ENCODE measurements at regions not wholly inside any gene's neighbourhood (a gene's known extent, or its start where the extent isn't known, plus 50 kb on each side); places are given as distances from the start of the nearest gene placed in this dataset.

DNA sequence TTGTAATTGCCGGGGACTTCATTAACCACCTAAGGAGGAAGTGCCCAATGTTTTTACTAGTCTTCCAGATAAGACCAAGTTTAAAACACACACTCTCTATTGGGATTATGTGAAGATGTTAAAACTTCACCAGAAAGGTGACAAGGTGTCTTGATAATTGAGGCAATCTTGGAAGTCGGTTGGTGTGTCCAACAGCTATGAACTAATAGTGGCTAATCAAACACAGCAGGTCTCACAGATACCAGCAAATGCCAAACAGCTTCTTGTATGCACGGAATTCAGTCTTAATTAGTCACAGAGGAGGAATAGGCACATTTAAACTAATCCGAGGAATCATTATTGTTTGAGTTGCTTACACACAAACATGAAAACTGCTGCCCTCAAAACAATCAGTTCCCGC lies 214.5 kb downstream of the SEC61B start:
- DNase-seq (ENCODE audit: low read depth in 2 of 2) = no peak

DNA sequence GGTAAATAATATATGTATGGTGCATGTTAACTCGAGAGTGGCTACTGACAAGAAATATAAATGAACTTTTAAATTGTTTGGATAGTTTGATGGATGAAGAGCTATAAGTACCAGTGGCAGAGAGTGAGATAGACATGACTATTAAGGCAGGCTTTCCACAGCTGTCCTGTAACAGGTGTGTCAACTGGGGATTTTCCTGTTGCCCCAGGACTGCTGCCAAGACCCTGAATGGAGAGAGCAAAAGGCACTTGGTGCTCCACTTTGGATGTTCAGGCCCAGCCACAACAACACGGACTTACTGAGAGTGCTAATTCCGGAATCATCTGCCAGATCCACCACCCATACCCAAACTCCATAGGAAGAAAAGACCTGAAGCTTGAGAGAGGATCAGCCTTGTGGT lies 215.1 kb downstream of the SEC61B start:
- DNase-seq (ENCODE audit: low read depth in 2 of 2) = no peak

DNA sequence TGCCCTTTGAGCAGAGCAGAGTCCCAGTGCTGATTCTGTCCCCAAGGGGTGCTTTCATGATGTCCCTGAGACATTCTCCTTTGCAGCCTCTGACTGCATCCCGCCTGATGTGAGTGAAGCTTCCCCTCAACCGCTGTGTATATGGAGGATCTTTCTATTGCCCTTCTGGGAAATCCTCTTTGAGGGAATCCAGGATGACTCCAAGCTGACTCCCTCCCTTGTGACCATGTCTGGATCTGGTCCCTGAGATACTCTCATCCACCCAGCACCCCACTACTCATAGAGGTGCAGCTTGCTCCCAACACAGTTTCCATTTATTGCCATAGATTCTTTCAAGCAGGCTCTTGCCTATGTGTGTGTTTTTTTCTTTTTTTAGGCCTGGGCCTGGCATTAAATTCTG lies 216.5 kb downstream of the SEC61B start:
- no peak for DNase-seq (ENCODE audit: low read depth in 2 of 2)

DNA sequence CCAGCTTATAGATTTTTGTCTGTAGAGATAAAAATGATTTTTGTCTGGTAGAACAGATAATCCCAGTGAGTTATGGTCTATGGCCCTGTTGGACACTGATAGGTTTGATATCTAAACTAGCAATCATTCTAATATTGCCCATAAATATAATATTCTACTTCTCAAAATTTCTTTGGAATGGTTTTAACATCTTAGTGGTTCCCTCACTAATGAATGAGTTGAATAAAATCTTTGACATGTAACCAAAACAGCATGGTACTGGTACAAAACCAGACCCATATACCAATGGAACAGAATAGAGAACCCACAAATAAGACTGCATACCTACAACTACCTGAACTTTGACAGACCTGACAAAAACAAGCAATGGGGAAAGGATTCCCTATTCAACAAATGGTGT lies 219.7 kb downstream of the SEC61B start:
- DNase-seq (ENCODE audit: low read depth in 2 of 2) = no peak

DNA sequence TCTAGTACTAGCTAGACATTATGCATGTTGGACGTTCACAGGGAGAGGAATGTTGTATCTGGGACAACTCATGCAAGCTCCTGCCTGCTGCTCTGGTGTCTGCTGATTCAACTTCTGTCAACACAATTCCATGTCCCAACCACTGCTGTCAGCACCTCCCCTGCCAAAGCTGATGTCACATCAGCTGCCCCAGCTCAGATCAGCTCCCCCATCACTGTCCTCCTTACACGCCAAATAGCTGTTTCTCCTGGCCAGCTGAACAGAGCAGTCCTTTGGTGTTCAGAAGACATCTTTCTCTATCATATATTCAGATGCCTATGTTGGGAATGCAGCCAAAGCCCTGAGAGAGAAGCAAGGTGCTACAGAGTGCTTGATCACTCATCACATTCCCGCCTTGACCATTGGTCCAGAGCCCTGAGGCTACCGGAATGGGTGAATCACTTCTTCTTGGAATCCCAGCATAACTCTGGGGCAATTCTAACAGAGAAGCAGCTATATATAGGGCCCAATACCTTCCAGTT lies 223.3 kb downstream of the SEC61B start:
- DNase-seq (ENCODE audit: low read depth in 2 of 2) = no peak

DNA sequence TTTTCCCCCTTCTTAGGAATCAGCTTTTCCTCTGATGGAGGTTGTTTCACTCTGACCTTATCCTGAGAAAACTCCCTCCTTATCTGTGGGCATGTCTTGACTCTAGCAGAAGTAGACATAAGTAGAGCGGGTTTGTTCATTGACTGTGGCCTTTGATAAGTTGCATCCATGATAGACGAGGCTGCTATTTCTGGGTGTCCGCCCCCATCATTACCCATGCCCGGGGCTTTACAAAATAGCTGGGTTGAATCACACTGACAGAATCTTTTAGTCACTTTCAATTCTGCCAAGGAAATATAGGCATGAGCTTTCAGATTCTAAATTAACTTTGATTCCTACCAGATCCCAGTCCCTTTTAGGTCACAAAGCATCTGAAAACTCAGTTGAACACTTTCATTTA lies 223.8 kb downstream of the SEC61B start:
- DNase-seq (ENCODE audit: low read depth in 2 of 2) = no peak

DNA sequence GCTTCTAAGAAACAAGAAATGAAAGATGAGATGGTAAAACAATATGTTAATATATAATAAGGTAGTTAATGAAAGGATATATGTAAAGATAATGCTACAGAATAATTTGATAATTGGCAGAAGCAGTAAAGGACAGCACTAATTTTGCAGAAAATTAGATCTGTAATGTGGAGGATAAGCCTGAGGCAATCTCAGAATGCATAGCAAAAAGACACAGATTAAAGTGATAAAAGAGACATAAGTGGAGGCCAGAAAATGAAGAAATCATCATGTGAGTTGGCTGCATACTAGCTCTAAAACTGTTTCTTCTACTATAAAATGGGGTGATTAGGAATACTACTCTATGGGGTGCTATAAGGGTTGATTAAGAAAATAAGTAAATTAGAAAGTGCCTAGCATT lies 225.9 kb downstream of the SEC61B start:
- no peak for DNase-seq (ENCODE audit: low read depth in 2 of 2)

DNA sequence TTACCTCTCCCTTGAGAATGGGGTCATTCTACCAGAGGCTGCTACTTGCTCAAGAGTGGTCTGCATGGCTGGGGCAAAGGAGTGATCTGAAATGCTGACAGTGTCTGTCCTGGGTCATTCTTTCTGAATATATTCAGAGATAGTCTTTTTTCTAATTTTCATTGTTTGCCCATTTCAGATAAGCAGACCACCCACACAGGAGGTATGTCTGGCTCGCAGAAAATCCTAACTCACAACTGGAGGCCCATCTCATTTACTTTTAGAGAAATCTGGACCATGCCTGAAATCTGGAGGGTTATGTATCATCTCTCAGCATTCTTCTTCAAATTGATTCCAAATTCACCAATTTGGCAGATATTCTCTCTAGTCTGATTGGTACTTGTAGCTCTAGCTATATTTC lies 227.6 kb downstream of the SEC61B start:
- DNase-seq (ENCODE audit: low read depth in 2 of 2) = no peak

DNA sequence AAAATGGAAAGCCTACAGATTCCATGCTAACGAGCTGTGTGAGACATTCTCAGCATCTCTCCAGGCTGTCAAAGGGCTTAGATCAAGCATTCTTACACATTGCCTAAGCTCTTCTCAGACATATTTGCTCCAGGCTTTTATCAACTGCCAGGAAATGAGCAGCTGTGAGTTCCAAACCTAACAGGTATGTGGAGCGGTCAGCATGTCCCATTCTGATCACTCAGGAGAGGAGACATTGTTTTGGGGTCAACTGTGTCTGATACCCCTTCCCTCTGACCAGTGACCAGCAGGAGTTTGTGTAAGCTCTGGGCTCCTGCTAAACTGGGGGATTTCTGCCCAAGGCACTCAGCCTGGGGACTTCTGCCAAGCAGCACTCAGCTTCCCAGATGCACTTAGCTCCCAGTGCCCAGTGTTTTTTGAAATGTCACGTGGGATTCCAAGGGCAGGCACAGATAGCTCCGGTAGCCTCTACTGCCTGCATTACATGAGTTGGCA lies 229.1 kb downstream of the SEC61B start:
- no peak for DNase-seq (ENCODE audit: low read depth in 2 of 2)

DNA sequence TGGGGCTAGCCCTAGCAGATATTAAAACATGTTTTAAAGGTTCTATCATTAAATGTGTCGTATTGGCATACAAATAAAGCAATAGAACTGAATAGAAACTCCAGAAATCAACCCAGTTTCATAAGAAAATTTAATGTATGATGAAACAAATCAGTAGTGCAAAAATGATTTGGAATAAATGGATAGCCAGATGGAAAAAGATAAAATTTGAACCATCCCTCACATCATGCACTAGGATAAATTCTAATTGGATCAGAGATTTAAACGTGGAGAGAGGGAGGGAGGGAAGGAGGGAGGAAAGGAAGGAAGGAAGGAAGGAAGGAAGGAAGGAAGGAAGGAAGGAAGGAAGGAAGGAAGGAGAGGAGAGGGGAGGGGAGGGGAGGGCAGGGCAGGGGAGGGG lies 235.3 kb downstream of the SEC61B start:
- DNase-seq (ENCODE audit: low read depth in 2 of 2) = no peak

DNA sequence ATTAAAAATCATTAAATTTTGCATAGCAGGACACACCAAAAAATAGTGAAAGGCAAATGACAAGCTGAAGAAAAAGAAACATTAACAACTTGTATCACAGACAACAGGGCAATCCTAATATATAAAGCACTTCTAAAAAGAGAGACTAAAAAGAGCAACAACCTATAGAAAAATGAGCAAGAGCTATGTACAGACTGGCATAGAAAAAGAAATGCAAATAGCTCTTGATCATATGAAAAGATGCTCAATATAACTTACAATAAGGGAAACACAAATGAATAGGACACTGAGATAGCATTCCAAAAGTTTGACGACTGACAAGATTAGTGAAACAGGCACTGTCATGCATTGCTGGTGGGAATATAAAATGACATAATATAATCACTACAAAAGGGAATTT lies 235.9 kb downstream of the SEC61B start:
- no peak for DNase-seq (ENCODE audit: low read depth in 2 of 2)

DNA sequence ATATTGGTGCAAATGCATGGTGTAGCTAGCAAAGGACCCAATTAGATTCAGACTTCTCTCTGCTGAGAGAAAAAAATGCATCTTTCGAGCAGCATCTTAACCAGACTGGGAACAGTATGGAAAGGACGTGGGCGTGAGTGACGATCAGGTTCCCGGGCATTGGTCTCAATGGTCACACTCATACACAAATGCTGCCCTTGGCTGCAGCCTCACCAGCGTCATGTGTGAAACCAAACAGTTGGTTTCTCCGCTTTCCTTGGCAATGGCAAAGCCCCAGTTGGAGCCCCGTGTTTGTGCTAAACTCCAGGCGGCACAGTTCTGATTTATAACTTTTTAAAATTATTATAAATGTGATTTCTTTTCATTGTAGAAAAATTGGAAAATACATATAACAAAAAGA lies 237.8 kb downstream of the SEC61B start:
- no peak for DNase-seq (ENCODE audit: low read depth in 2 of 2)

DNA sequence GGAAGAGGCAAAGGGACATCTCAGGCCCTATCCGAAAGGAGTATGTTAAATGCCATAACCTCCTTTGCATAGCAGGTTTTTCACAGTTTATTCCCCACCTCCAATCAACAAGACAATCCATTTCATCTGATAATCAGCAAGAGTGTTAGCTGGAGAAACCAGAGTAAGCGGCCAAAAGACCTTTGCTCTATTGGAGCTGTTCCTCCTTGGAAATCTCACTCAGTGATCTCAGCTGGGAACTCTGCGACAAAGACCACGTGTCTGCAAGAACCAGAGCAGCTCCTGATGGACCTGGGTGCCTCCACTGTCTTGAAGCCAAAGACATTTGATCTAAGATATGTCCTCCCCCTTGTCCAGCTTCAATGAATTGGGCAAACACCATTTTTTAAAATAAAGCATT lies 241.0 kb downstream of the SEC61B start:
- DNase-seq (ENCODE audit: low read depth in 2 of 2) = no peak

DNA sequence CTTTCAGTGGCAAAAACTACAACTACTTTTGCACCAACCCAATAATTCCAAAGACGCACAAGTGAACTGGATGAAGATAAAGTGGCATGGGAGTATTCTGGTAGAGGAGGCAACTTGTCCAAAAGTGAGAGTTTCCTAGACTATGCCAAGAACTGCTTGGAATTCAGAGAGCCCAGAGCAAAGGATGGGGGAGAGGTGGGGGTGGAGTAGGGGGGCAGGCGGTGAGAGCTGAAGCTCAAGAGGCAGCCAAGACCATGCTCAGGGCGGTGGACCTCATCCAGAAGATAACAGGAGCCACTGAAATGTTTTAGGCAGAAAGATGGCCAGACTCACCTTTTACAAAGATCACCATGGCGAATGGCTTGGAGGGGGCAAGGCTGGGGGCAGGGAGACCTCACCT lies 242.5 kb downstream of the SEC61B start:
- DNase-seq (ENCODE audit: low read depth in 2 of 2) = no peak

DNA sequence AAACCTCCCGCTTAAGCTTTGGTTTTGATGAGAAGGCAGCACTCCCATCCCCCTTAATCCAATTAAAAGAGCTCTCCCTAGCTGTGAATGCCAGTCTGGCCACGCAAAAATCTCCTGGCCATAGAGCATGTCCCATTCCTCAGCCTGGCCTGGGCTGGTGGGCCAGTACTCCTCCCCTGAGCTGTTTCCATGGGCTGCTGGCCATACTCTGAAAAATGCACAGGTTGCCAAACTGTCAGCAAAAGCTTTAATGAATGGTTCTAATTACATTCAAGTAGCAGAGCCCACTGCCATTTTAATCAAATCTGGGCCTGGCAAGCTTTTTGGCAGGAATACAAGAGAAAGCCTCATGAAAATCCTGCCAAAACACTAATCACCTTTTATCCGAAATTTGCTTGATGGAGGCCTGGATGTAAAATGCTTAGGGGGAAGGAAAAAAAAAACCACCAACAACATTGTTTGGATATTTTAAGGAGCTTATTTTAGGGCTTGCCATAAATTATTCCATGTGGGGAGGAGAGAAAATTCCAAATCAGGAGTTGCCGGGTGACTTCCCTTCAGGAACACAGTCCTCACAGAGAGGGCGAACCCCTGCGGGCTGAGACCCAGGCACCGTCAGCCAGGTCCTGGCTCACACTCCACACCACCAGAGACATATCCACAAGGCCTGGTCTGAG lies 243.3 kb downstream of the SEC61B start:
- no peak for DNase-seq (ENCODE audit: low read depth in 2 of 2)

DNA sequence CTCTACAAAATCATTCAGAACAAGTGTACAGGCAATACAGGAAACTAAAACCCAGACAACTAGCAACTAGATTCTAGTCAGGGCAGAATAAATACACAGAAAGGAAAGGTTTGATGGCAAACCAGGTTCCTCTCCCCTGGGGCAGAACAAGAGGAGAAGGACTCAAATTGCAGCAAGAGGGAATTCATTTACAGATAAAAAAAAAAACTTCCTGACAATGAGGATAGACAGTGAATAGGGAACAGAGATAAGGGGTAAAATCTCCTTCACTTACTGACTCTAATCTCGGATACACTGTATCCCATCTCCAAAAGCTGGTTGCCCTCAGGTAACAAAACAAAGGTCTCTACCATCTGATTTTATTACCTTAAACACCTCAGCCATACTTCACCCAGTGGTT lies 244.0 kb downstream of the SEC61B start:
- no peak for DNase-seq (ENCODE audit: low read depth in 2 of 2)

DNA sequence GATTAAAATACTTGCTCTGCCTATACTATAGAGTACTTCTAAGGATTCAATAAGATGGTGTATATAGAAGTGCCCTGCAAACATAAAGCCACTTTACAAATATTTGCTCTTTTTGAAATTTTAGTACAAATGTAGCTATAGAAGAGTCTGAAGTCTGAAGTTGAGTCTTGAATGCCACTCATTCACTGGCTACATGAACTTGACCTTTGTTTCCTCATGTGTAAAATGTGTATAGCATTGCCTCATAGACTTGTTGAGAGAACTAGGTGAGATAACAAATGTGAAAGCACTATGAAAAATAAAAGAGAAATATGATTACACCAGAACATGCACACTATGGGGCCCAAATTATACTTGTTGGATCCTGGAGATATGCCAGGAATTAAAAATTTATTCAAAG lies 244.7 kb downstream of the SEC61B start:
- no peak for DNase-seq (ENCODE audit: low read depth in 2 of 2)

DNA sequence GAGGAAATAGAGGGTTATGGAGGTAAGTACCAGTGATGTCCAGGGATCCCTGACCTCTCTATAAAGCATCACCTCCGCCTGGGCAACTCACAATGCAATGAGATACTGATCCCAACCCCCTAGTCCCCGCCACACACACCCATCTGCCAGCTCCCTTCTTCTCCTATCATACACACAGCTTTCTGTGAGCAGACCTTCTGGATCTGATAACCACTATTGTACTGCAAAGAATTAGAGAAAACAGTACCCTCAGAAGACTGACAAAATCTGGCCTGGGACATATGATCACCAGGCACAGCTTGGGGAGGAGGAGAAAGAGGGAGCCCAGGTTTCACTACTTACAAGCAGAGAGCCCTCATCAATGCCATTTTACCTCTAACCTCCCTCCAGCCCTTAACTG lies 249.0 kb downstream of the SEC61B start:
- no peak for DNase-seq (ENCODE audit: low read depth in 2 of 2)

DNA sequence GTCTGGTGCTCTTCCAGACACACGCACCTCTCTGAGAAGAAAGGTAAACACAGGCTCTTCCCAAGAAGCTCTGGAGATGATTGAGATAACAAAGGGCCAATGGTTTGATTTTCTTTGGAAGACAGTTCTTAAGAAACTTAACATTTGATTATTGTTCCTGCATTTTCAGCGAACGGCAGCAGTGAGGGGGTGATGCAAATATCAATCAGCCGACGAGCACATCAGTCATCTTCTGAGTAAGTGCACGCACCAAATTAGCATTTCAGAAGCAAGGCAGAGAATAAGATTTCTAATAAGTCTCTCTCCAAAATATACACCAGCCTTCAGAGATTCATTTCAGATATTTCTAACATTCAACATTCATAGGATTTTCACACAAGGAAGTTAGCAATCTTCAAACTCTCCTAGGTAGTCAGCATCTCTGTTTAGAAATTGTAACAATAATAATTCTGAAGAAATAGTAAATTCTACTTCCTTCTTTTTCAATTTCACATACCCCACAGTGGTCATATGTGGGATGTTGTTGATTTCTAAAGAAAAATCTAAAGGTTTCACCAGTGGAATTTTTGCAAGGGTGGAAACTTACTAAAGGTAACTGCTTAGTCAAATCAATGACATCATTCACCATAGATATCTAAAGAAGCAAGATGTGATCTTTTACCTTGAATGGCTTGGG lies 250.3 kb downstream of the SEC61B start:
- DNase-seq (ENCODE audit: low read depth in 2 of 2) = no peak

DNA sequence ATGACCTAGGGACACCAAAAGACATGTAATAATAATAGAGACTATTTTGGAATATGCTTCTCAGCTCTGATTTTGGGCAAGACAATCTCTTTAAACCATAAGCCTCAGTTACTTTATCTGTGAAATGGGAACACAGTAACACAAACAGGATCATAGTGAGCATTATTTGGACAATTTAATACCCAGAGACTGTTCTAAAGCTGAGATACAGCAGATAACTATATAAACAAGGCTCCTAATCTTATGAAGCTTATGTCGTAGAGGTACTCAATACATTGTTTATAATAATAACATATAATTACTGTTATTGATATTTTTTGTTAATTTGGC lies 250.8 kb downstream of the SEC61B start:
- DNase-seq (ENCODE audit: low read depth in 2 of 2) = no peak

DNA sequence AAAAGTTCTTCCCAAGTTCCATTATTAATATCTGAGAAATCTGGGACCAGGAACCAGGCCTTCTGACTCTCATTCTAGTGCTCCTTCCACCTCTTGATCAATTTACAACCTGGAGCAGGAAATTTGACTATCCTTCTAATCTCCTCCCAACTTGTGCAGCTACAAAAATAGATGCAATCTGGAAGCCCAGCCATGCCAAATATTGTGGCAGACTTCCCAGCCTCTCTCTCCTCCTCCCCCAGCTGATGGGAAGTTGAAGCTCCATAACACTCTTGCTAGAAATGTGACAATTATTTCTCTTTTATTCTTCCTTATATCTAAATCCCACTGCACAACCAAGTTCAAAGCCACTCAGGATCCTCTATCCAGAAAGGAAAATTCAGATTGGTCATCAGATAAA lies 252.1 kb downstream of the SEC61B start:
- DNase-seq (ENCODE audit: low read depth in 2 of 2) = no peak

DNA sequence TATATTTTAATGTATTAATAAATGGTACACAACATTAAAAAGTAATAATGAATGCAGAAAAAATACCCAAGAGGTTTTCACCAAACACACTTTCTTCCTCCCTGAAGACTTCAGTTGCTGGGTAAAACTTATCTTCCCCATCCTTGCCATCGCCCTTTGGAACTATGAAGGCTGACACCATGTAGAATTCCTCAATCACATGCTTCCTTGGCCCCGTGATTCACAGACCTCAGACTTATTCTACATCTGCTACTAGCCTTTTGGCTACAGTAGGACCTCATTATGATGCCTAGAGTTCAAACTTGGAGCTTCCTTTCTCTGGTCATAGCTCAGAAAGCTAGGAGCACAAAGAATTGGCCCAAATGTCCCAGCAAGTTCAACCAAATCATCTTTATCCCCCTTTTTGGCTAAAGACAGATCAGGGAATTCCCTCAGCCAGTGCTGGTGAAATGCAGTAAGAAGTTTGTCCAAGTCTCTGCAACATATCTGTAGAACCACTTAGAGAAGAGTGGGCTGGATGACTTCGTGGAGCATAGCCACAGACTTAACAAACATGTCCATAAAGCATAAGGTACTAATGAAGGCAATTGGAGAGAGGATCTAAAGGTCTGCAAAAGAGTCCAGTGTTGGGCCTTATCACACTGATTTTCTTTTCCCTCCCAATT lies 253.5 kb downstream of the SEC61B start:
- DNase-seq (ENCODE audit: low read depth in 2 of 2) = no peak

DNA sequence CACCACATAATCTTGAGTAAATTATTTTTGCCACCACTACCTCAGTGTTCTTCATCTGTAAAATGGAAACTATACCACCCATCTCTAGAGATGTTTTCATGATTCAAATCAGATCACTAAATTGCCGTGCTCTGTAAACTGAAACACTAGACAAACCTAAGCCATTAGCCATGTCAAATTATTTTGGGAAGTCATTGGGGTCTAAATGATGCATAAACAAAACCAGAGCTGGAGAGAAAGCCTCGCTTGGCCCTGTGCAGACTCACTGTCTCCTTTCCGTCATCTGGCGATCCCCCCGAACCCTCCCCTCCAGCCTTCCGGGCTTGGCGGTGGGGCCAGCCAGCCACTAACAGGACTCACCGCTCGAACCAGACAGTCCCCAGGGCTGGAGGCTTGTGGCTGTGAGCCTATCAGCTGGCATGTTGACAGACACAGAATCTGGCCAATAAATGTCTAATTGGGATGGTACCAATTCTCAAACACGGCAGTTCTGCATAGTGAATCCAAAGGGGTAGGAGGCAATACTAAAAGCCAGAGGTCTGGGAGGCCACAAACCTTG lies 256.5 kb downstream of the SEC61B start:
- no peak for DNase-seq (ENCODE audit: low read depth in 2 of 2)

Data from activated CD8-positive, alpha-beta memory T cell treated with anti-CD3 and anti-CD28 coated beads for 4 hours (primary cell).